Panc1 (cell line): ENCODE measurements at regions not wholly inside any gene's neighbourhood (a gene's known extent, or its start where the extent isn't known, plus 50 kb on each side); places are given as distances from the start of the nearest gene placed in this dataset.

ENCODE experiments used
- CTCF ChIP-seq: fragments of 450-650 bp; IDR thresholded peaks from 2 replicates; pipeline ENCODE4 v1.5.1; 2017; ENCODE audit warnings: mild to moderate bottlenecking
- POLR2AphosphoS5 ChIP-seq: IDR thresholded peaks from 2 replicates; pipeline ENCODE4 v1.6.1; 2012; ENCODE audit warnings: mild to moderate bottlenecking, low read depth, low read length, moderate library complexity
- REST ChIP-seq, 2 experiments: IDR thresholded peaks; 2 replicates each; pipeline ENCODE4 v1.6.1; 2011 to 2012; ENCODE audit warnings: low read depth in 2 of 2, control low read depth in 1 of 2, low read length in 1 of 2, mild to moderate bottlenecking in 1 of 2, moderate library complexity in 1 of 2; ENCODE audit not compliant: insufficient read depth in 1 of 2
- SIN3A ChIP-seq: IDR thresholded peaks from 2 replicates; pipeline ENCODE4 v1.6.1; 2012; ENCODE audit warnings: low read depth, mild to moderate bottlenecking, low read length, moderate library complexity, borderline replicate concordance; ENCODE audit not compliant: insufficient read depth
- TCF7L2 ChIP-seq: IDR thresholded peaks from 2 replicates; pipeline ENCODE4 v1.6.1; 2011; ENCODE audit warnings: mild to moderate bottlenecking, low read depth, low read length, inconsistent platforms

GRCh38 chr16:50449800-50450199, 81.0 kb upstream of the BRD7 start:
- TF ChIP-seq TCF7L2, result no peak
- no peak for TF ChIP-seq CTCF
- TF ChIP-seq POLR2AphosphoS5, result no peak
- TF ChIP-seq SIN3A, result no peak
- no peak for TF ChIP-seq REST (IDR thresholded peaks at IDR 0.05; ENCODE audit: insufficient read depth in 1 of 2, low read depth in 2 of 2, low read length in 1 of 2)
